Mesodermal cell (in vitro differentiated cells): ENCODE measurements at regions not wholly inside any gene's neighbourhood (a gene's known extent, or its start where the extent isn't known, plus 50 kb on each side); places are given as distances from the start of the nearest gene placed in this dataset.
"Not testable (repeated sequence)": the region's sequence is repeated elsewhere in the genome, so short reads cannot be mapped to it uniquely, and the experiment has no call there.

Source experiments
- H3K27ac ChIP-seq: 2 replicates; pipeline ENCODE4 v1.7.0; 2013; ENCODE audit warnings: mild to moderate bottlenecking, low read depth, low read length, moderate library complexity; ENCODE audit not compliant: severe bottlenecking
- H3K36me3 ChIP-seq: 2 replicates; pipeline ENCODE4 v1.7.1; 2013; ENCODE audit warnings: mild to moderate bottlenecking, low read length, moderate library complexity; ENCODE audit not compliant: control insufficient read depth, insufficient read depth
- H3K4me1 ChIP-seq: one replicate; pipeline ENCODE4 v1.7.1; 2013; ENCODE audit warnings: mild to moderate bottlenecking, low read length; ENCODE audit not compliant: insufficient read depth, control insufficient read depth, poor library complexity, severe bottlenecking
- H3K4me3 ChIP-seq: 2 replicates; pipeline ENCODE4 v1.7.0; 2013; ENCODE audit warnings: low read length, control low read depth, mild to moderate bottlenecking; ENCODE audit not compliant: insufficient read depth, poor library complexity, severe bottlenecking; ENCODE audit errors: extremely low read depth
- H3K9me3 ChIP-seq: 2 replicates; pipeline ENCODE4 v1.7.1; 2013; ENCODE audit warnings: mild to moderate bottlenecking, low read length, moderate library complexity; ENCODE audit not compliant: control insufficient read depth
- WGBS, 2 experiments: methylation state at CpG; one replicate each; pipeline ENCODE4 v1.1.5; 2013; ENCODE audit warnings: missing lambda C conversion rate in 2 of 2; ENCODE audit not compliant: insufficient coverage in 2 of 2; 5-methylcytosine and 5-hydroxymethylcytosine counted together

GRCh38 chr7:24152356-24152755 is 131.6 kb upstream of the NPY start:
- H3K4me1 ChIP-seq, result no peaks in the 10 kb centered on the region
- no peak overlapping the region for H3K4me3 ChIP-seq
- no CpG with 5 or more reads among the region's 1 CpG for WGBS, 2 experiments
- no peaks in the 10 kb centered on the region for H3K9me3 ChIP-seq
- no peaks in the 10 kb centered on the region for H3K36me3 ChIP-seq
- no peak overlapping the region for H3K27ac ChIP-seq

- WGBS, 2 experiments, result 89 to 90% methylated on average over 3 to 4 of the region's 6 CpGs
- H3K9me3 ChIP-seq, result no peaks in the 10 kb centered on the region
- no peak overlapping the region for H3K27ac ChIP-seq
- H3K36me3 ChIP-seq, result no peaks in the 10 kb centered on the region
- H3K4me3 ChIP-seq, result no peak overlapping the region
- no peaks in the 10 kb centered on the region for H3K4me1 ChIP-seq
Observed at GRCh38 chr7:24152877-24153472, 131.0 kb upstream of the NPY start.

- H3K27ac ChIP-seq, result no peak overlapping the region
- no peaks in the 10 kb centered on the region for H3K4me1 ChIP-seq
- H3K4me3 ChIP-seq, result no peak overlapping the region
- no peaks in the 10 kb centered on the region for H3K9me3 ChIP-seq
- no peaks in the 10 kb centered on the region for H3K36me3 ChIP-seq
- WGBS, 2 experiments, result 87 to 100% methylated on average over 3 of the region's 3 CpGs
Observed at GRCh38 chr7:24157666-24158065, 126.3 kb upstream of the NPY start.

- Histone ChIP-seq H3K4me1 (no peaks in the 10 kb centered on the region), H3K36me3 (no peaks in the 10 kb centered on the region), H3K9me3 (no peaks in the 10 kb centered on the region), H3K4me3 (no peak overlapping the region), H3K27ac (no peak overlapping the region)
- 83 to 84% methylated on average over 1 to 5 of the region's 6 CpGs for WGBS, 2 experiments
Observed at GRCh38 chr7:24158975-24159374, 125.0 kb upstream of the NPY start.

GRCh38 chr7:24164401-24164800 is 119.6 kb upstream of the NPY start:
- Histone ChIP-seq H3K9me3 (peaks cover 18% of the 10 kb centered on the region), H3K4me1 (no peaks in the 10 kb centered on the region), H3K27ac (no peak overlapping the region), H3K4me3 (no peak overlapping the region), H3K36me3 (no peaks in the 10 kb centered on the region)
- WGBS, 2 experiments, result 70 to 80% methylated on average over 2 to 3 of the region's 4 CpGs

GRCh38 chr7:24169077-24169624 is 114.8 kb upstream of the NPY start:
- Histone ChIP-seq H3K9me3 (peaks cover 18% of the 10 kb centered on the region), H3K36me3 (no peaks in the 10 kb centered on the region), H3K4me1 (no peaks in the 10 kb centered on the region), H3K27ac (no peak overlapping the region), H3K4me3 (no peak overlapping the region)
- WGBS, 2 experiments, result 86 to 95% methylated on average over 4 to 5 of the region's 5 CpGs

- not testable (repeated sequence) for H3K36me3 ChIP-seq, H3K9me3 ChIP-seq, H3K4me1 ChIP-seq, H3K4me3 ChIP-seq, H3K27ac ChIP-seq
- WGBS, 2 experiments, result 82 to 94% methylated on average over 8 to 9 of the region's 9 CpGs
Observed at GRCh38 chr7:24171951-24172350, 112.0 kb upstream of the NPY start.

- Histone ChIP-seq H3K27ac (no peak overlapping the region), H3K4me3 (no peak overlapping the region), H3K9me3 (no peaks in the 10 kb centered on the region), H3K36me3 (no peaks in the 10 kb centered on the region), H3K4me1 (no peaks in the 10 kb centered on the region)
- WGBS, 2 experiments, result 83 to 94% methylated on average over 4 of the region's 4 CpGs
Observed at GRCh38 chr7:24172856-24173255, 111.1 kb upstream of the NPY start.

GRCh38 chr7:24175603-24176002 is 108.4 kb upstream of the NPY start:
- Histone ChIP-seq H3K9me3 (no peaks in the 10 kb centered on the region), H3K4me1 (no peaks in the 10 kb centered on the region), H3K27ac (no peak overlapping the region), H3K4me3 (no peak overlapping the region), H3K36me3 (no peaks in the 10 kb centered on the region)
- WGBS, 2 experiments, result 71 to 79% methylated on average over 3 to 4 of the region's 6 CpGs

- no peaks in the 10 kb centered on the region for H3K9me3 ChIP-seq
- H3K36me3 ChIP-seq, result no peaks in the 10 kb centered on the region
- no peaks in the 10 kb centered on the region for H3K4me1 ChIP-seq
- WGBS, 2 experiments, result 93% methylated on average over 2 to 4 of the region's 5 CpGs
- H3K4me3 ChIP-seq, result no peak overlapping the region
- H3K27ac ChIP-seq, result no peak overlapping the region
Observed at GRCh38 chr7:24178811-24179570, 105.0 kb upstream of the NPY start.

- no peak overlapping the region for H3K4me3 ChIP-seq
- H3K36me3 ChIP-seq, result no peaks in the 10 kb centered on the region
- no peaks in the 10 kb centered on the region for H3K9me3 ChIP-seq
- H3K4me1 ChIP-seq, result no peaks in the 10 kb centered on the region
- 79 to 87% methylated on average over 2 to 3 of the region's 3 CpGs for WGBS, 2 experiments
- H3K27ac ChIP-seq, result no peak overlapping the region
Observed at GRCh38 chr7:24191362-24191761, 92.6 kb upstream of the NPY start.
